HL-60 (cell line): ENCODE measurements at regions not wholly inside any gene's neighbourhood (a gene's known extent, or its start where the extent isn't known, plus 50 kb on each side); places are given as distances from the start of the nearest gene placed in this dataset.

ENCODE experiments used
- DNase-seq, 2 experiments: peaks; one replicate each; pipeline ENCODE4 v3.0.0-alpha.2; 2010 to 2020; ENCODE audit warnings: low read depth in 1 of 2, low spot score in 1 of 2
- H3K27ac ChIP-seq: fragments of 250-450 bp; sonication (Bioruptor Pico); replicated peaks from 2 replicates; pipeline ENCODE4 v1.5.1; 2020; ENCODE audit warnings: mild to moderate bottlenecking, moderate library complexity
- H3K27me3 ChIP-seq: fragments of 250-450 bp; sonication (Bioruptor Pico); 2 replicates; pipeline ENCODE4 v1.5.1; 2021; ENCODE audit warnings: mild to moderate bottlenecking, moderate library complexity; ENCODE audit not compliant: insufficient read depth, poor library complexity, severe bottlenecking
- H3K4me3 ChIP-seq: replicated peaks from 2 replicates; pipeline ENCODE4 v1.5.1; 2011; ENCODE audit warnings: mild to moderate bottlenecking, control low read depth, low read length; ENCODE audit not compliant: insufficient read depth
- GABPA ChIP-seq: IDR thresholded peaks from 2 replicates; pipeline ENCODE4 v1.6.1; 2012; ENCODE audit warnings: low read depth
- POLR2AphosphoS5 ChIP-seq: IDR thresholded peaks from 2 replicates; pipeline ENCODE4 v1.6.1; 2012; ENCODE audit warnings: low read depth
- SPI1 ChIP-seq: IDR thresholded peaks from 2 replicates; pipeline ENCODE4 v1.6.1; 2012; ENCODE audit warnings: low read depth, mild to moderate bottlenecking, borderline replicate concordance
- TF ChIP-seq, protein P1 (sequence below): IDR thresholded peaks from one replicate; pipeline ENCODE4 v1.5.1; 2011; ENCODE audit warnings: low read length, control low read depth, inconsistent platforms; ENCODE audit not compliant: insufficient read depth
- TF ChIP-seq, protein P2 (sequence below): IDR thresholded peaks from 2 replicates; pipeline ENCODE4 v1.6.1; 2012; ENCODE audit warnings: low read depth; ENCODE audit not compliant: insufficient replicate concordance

DNA sequence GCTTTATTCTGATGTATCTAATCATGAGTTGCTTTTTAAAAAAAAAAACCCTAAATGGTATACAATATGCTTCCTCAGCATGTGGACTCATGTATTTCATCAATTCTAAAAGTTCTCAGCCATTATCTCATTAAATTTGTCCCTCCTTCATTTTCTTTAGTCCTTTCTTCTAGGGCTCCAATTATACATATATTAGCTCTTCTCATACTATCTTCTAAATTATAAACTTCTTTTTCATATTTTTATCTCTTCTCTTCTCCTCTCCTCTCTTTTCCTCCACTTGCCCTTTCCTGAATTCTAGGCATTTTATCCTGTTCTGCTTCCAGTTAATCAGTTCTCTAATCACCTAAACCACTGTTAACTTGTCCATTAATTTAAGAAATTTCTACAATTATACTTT, 55.0 kb upstream of the IL33 start:
- Histone ChIP-seq H3K27ac (no peak overlapping the region), H3K27me3 (peaks cover 2% of the 10 kb centered on the region), H3K4me3 (no peak overlapping the region)
- no peak for DNase-seq
- no peak for TF ChIP-seq SPI1
- TF ChIP-seq, protein P1, sequence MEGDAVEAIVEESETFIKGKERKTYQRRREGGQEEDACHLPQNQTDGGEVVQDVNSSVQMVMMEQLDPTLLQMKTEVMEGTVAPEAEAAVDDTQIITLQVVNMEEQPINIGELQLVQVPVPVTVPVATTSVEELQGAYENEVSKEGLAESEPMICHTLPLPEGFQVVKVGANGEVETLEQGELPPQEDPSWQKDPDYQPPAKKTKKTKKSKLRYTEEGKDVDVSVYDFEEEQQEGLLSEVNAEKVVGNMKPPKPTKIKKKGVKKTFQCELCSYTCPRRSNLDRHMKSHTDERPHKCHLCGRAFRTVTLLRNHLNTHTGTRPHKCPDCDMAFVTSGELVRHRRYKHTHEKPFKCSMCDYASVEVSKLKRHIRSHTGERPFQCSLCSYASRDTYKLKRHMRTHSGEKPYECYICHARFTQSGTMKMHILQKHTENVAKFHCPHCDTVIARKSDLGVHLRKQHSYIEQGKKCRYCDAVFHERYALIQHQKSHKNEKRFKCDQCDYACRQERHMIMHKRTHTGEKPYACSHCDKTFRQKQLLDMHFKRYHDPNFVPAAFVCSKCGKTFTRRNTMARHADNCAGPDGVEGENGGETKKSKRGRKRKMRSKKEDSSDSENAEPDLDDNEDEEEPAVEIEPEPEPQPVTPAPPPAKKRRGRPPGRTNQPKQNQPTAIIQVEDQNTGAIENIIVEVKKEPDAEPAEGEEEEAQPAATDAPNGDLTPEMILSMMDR, result no peak
- TF ChIP-seq POLR2AphosphoS5, result no peak
- TF ChIP-seq, protein P2, sequence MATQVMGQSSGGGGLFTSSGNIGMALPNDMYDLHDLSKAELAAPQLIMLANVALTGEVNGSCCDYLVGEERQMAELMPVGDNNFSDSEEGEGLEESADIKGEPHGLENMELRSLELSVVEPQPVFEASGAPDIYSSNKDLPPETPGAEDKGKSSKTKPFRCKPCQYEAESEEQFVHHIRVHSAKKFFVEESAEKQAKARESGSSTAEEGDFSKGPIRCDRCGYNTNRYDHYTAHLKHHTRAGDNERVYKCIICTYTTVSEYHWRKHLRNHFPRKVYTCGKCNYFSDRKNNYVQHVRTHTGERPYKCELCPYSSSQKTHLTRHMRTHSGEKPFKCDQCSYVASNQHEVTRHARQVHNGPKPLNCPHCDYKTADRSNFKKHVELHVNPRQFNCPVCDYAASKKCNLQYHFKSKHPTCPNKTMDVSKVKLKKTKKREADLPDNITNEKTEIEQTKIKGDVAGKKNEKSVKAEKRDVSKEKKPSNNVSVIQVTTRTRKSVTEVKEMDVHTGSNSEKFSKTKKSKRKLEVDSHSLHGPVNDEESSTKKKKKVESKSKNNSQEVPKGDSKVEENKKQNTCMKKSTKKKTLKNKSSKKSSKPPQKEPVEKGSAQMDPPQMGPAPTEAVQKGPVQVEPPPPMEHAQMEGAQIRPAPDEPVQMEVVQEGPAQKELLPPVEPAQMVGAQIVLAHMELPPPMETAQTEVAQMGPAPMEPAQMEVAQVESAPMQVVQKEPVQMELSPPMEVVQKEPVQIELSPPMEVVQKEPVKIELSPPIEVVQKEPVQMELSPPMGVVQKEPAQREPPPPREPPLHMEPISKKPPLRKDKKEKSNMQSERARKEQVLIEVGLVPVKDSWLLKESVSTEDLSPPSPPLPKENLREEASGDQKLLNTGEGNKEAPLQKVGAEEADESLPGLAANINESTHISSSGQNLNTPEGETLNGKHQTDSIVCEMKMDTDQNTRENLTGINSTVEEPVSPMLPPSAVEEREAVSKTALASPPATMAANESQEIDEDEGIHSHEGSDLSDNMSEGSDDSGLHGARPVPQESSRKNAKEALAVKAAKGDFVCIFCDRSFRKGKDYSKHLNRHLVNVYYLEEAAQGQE, result no peak
- no peak for TF ChIP-seq GABPA

DNA sequence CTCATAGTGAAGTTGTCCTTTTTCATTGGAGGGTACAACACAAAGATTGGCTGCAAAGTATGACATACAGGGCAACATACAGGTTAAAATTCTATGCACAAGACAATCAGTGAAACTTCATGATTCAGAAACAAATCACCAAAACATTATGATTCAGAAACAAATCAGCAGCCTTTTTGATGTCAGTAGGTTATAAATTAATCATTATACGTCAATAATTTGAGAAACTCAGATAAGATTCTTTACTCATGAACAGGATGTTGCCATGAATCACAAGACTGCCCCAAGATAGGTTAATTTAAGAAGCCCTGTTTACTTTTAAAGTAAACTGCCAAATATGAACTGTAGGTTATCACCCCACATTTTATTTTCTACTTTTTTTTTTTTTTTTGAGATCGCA, 62.2 kb upstream of the IL33 start:
- TF ChIP-seq POLR2AphosphoS5, result no peak
- TF ChIP-seq, protein P2, result no peak
- TF ChIP-seq GABPA, result no peak
- no peak for TF ChIP-seq SPI1
- TF ChIP-seq, protein P1, result no peak
- H3K27me3 ChIP-seq, result no peaks in the 10 kb centered on the region
- no peak for DNase-seq
- no peak overlapping the region for H3K4me3 ChIP-seq
- no peak overlapping the region for H3K27ac ChIP-seq

DNA sequence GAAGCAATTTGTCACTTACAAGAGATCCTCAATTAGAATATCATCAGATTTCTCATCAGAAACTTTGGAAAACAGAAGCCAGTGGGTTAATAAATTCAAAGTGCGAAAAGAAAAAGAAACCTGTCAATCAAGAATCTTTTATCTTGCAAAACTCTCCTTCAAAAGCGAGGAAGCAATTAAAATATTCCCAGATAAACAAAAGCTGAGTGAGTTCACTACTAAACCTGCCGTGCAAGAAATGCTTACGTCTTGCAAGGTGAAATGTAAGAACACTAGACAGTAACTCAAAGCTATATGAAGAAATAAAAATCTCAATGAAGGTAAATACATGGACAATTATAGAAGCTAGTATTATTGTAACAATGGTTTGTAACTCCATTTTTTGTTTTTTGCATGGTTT, 62.8 kb upstream of the IL33 start:
- TF ChIP-seq, protein P2, result no peak
- TF ChIP-seq, protein P1, result no peak
- TF ChIP-seq GABPA, result no peak
- no peak for TF ChIP-seq SPI1
- TF ChIP-seq POLR2AphosphoS5, result no peak
- DNase-seq, result no peak
- H3K4me3 ChIP-seq, result no peak overlapping the region
- no peaks in the 10 kb centered on the region for H3K27me3 ChIP-seq
- no peak overlapping the region for H3K27ac ChIP-seq
